ENCODE measurements at regions not wholly inside any gene's neighbourhood (a gene's known extent, or its start where the extent isn't known, plus 50 kb on each side); places are given as distances from the start of the nearest gene placed in this dataset.

DNA sequence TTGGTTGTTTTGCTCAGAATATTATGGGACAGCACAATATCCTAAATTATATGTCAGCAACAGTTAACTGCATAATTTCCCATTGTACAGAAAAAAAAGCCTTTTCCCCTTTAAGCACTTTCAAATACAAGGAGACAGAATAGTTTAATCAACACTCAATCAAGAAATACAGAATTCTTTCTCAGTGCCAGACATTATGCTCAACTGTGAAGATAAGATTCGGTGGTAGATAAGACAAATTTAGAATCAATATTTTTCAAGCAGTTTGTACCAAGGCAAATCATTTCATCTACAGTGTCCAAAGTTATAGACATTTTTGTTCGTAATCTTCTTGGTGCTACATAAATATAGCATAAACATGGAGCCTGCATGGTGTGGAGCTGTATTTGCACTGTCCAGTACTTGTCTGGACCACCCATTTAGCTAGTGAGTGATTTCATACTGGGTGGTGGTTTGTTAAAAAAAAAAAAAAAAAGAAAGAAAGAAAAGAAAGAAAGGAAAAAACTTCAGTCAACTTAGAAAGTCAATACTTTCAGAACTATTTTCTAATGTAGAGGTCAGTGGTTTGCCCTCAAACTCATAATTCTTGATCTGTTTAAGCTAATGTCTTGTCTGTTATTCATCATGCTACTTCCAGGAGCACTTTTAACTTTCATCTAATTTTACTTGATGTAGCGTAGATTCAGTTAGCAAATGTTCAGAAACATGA is 522.9 kb downstream of the FAT4 start:
- Histone ChIP-seq H3K4me3 (no peak overlapping the region), H3K27ac (no peak overlapping the region), H3K27me3 (no peaks in the 10 kb centered on the region), H3K36me3 (no peaks in the 10 kb centered on the region), H3K4me1 (ENCODE audit: insufficient read depth) (no peaks in the 10 kb centered on the region), H3K9me3 (no peaks in the 10 kb centered on the region)
- TF ChIP-seq, protein P1, sequence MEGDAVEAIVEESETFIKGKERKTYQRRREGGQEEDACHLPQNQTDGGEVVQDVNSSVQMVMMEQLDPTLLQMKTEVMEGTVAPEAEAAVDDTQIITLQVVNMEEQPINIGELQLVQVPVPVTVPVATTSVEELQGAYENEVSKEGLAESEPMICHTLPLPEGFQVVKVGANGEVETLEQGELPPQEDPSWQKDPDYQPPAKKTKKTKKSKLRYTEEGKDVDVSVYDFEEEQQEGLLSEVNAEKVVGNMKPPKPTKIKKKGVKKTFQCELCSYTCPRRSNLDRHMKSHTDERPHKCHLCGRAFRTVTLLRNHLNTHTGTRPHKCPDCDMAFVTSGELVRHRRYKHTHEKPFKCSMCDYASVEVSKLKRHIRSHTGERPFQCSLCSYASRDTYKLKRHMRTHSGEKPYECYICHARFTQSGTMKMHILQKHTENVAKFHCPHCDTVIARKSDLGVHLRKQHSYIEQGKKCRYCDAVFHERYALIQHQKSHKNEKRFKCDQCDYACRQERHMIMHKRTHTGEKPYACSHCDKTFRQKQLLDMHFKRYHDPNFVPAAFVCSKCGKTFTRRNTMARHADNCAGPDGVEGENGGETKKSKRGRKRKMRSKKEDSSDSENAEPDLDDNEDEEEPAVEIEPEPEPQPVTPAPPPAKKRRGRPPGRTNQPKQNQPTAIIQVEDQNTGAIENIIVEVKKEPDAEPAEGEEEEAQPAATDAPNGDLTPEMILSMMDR (IDR thresholded peaks at IDR 0.05), result no peak
- TF ChIP-seq EP300 (IDR thresholded peaks at IDR 0.05) (no peak), POLR2A (IDR thresholded peaks at IDR 0.05) (no peak)
- 73 to 83% (median 76%) methylated on average over 3 of the region's 3 CpGs for WGBS, 3 donors
- intact Hi-C loops (cut with DNase I), result no loop called here
- no peak for DNase-seq

DNA sequence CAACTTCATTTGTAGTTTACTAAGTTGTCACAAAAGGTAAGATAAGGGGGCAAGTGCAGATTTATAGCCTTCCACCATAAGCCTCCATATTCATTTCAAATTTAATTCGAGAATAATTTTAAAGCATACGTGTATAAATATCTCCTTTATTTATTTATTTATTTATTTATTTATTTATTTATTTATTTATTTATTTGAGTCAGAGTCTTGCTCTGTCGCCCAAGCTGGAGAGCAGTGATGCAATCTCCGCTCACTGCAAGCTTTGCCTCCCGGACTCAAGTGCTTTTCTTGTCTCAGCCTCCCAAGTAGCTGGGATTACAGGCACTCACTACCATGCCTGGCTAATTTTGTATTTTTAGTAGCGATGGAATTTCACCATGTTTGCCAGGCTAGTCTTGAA is 523.4 kb downstream of the FAT4 start:
- Histone ChIP-seq H3K27ac (no peak overlapping the region), H3K27me3 (no peaks in the 10 kb centered on the region), H3K36me3 (no peaks in the 10 kb centered on the region), H3K9me3 (no peaks in the 10 kb centered on the region), H3K4me3 (no peak overlapping the region), H3K4me1 (ENCODE audit: insufficient read depth) (no peaks in the 10 kb centered on the region)
- TF ChIP-seq EP300 (IDR thresholded peaks at IDR 0.05) (no peak), POLR2A (IDR thresholded peaks at IDR 0.05) (no peak)
- TF ChIP-seq, protein P1 (IDR thresholded peaks at IDR 0.05), result no peak
- 79 to 89% (median 80%) methylated on average over 6 of the region's 6 CpGs for WGBS, 3 donors
- no peak for DNase-seq
- intact Hi-C loops (cut with DNase I), result no loop called here

DNA sequence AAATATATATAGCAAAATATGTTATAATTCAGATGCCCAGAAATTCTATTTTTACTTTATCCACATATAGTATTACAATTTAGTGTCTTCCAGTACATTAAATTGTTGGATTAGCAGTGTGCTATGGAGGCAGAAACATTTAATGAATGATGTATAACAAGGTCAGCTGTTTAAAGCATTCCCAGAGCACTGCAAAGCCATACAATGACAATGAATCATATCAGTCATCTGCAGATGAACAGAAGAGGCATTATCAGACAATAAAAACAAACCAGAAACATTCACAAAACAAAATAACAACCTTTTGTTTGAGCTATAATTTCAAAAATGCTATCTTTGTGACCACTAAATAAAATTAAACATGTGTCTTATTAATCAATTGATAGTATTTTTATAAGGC is 524.2 kb downstream of the FAT4 start:
- H3K4me3 ChIP-seq, result no peak overlapping the region
- intact Hi-C loops (cut with DNase I), result no loop called here
- DNase-seq, result no peak
- no peaks in the 10 kb centered on the region for H3K9me3 ChIP-seq
- TF ChIP-seq POLR2A (IDR thresholded peaks at IDR 0.05), result no peak
- TF ChIP-seq, protein P1 (IDR thresholded peaks at IDR 0.05), result no peak
- TF ChIP-seq EP300 (IDR thresholded peaks at IDR 0.05), result no peak
- H3K27ac ChIP-seq, result no peak overlapping the region
- no peaks in the 10 kb centered on the region for H3K27me3 ChIP-seq
- H3K36me3 ChIP-seq, result no peaks in the 10 kb centered on the region
- H3K4me1 ChIP-seq (ENCODE audit: insufficient read depth), result no peaks in the 10 kb centered on the region

DNA sequence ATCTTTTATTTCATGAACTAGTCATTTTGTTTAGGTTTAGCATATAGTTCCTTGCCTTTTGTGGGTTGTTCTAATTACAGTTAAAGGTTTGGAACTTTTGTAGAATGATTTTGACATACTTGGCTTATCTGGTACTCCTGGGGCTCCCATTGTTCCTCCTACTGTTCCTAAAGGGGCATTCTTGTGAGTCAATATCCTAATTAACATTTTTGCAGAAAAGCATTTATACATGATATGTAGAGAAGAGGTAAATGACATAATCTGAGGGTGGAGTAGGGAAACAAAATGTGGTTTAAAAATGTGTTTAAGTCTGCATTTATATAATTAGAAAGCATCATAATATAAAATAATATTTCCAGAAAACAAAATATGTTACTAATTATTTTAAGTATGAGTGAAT is 529.2 kb downstream of the FAT4 start:
- Histone ChIP-seq H3K9me3 (no peaks in the 10 kb centered on the region), H3K36me3 (no peaks in the 10 kb centered on the region), H3K27ac (no peak overlapping the region), H3K27me3 (no peaks in the 10 kb centered on the region), H3K4me1 (ENCODE audit: insufficient read depth) (no peaks in the 10 kb centered on the region), H3K4me3 (no peak overlapping the region)
- intact Hi-C loops (cut with DNase I), result no loop called here
- TF ChIP-seq EP300 (IDR thresholded peaks at IDR 0.05) (no peak), POLR2A (IDR thresholded peaks at IDR 0.05) (no peak)
- TF ChIP-seq, protein P1 (IDR thresholded peaks at IDR 0.05), result no peak
- DNase-seq, result no peak
